GM12878 (cell line): ENCODE measurements at regions not wholly inside any gene's neighbourhood (a gene's known extent, or its start where the extent isn't known, plus 50 kb on each side); places are given as distances from the start of the nearest gene placed in this dataset.

Experiments
- ATAC-seq: fragments of 200-7000 bp; cut with Tn5 transposase; 3 replicates; pipeline ENCODE4 v1.9.1; 2020; ENCODE audit warnings: mild to moderate bottlenecking, moderate library complexity
- BruUV-seq: library from RNA; stranded (reverse); fragments of 400-500 nt; replicated peaks from 2 replicates; lab custom pipeline; 2021; lab: Mats Ljungman, UMichigan
- CTCF ChIA-PET: fragments of 300-600 bp; sonication (Branson Sonifier 250); formaldehyde crosslinking; extraction: SDS; loops from one replicate; lab custom pipeline; 2021; ENCODE audit warnings: inconsistent platforms; lab: Yijun Ruan, JAX
- POLR2A ChIA-PET: fragments of 350-600 bp; formaldehyde crosslinking; extraction: SDS; loops from one replicate; lab custom pipeline; 2021; ENCODE audit warnings: inconsistent platforms; lab: Charles Lee
- RAD21 ChIA-PET: fragments of 300-600 bp; sonication (Branson Sonifier 250); formaldehyde crosslinking; loops from one replicate; lab custom pipeline; 2023; ENCODE audit warnings: antibody characterized with exemption; ENCODE audit not compliant: unreplicated experiment; lab: Charles Lee
- SMC1A ChIA-PET: fragments of 300-600 bp; sonication (Branson Sonifier 250); formaldehyde crosslinking; loops from one replicate; lab custom pipeline; 2023; ENCODE audit not compliant: unreplicated experiment, uncharacterized antibody; lab: Charles Lee
- DNase-seq: peaks from one replicate; pipeline ENCODE4 v3.0.0-alpha.2; 2011; ENCODE audit warnings: low read depth, low spot score
- FAIRE-seq: peaks from 3 replicates; lab custom pipeline; 2011; peaks lifted over from hg19 to GRCh38; lab: Jason Lieb, UNC
- H2AFZ ChIP-seq: 2 replicates; pipeline ENCODE4 v1.6.0; 2011; ENCODE audit warnings: low read depth, low read length, control low read depth; ENCODE audit not compliant: control insufficient read depth
- H3K27ac ChIP-seq: 2 replicates; pipeline ENCODE4 v1.5.1; 2011; ENCODE audit warnings: control low read depth; ENCODE audit not compliant: control insufficient read depth, insufficient read depth
- H3K27me3 ChIP-seq, 2 experiments: replicated peaks in 1 of 2; 2 replicates each; pipeline versions ENCODE4 v1.6.0 to v1.6.1; 2011; ENCODE audit warnings: low read length in 1 of 2; ENCODE audit not compliant: control insufficient read depth in 2 of 2, insufficient read depth in 2 of 2
- H3K36me3 ChIP-seq, 2 experiments: 2 replicates each; pipeline ENCODE4 v1.5.1; 2011; ENCODE audit warnings: low read length in 1 of 2; ENCODE audit not compliant: control insufficient read depth in 2 of 2, insufficient read depth in 2 of 2
- H3K4me1 ChIP-seq: 2 replicates; pipeline ENCODE4 v1.6.1; 2011; ENCODE audit warnings: mild to moderate bottlenecking, low read length, moderate library complexity, mixed read lengths; ENCODE audit not compliant: control insufficient read depth, insufficient read depth
- H3K4me2 ChIP-seq: 2 replicates; pipeline ENCODE4 v1.6.0; 2011; ENCODE audit warnings: control low read depth; ENCODE audit not compliant: control insufficient read depth, insufficient read depth
- H3K4me3 ChIP-seq: fragments of 200-600 bp; sonication (generic); 2 replicates; pipeline ENCODE4 v1.5.1; 2016
- H3K79me2 ChIP-seq: 2 replicates; pipeline ENCODE4 v1.6.0; 2011; ENCODE audit warnings: low read length; ENCODE audit not compliant: control insufficient read depth, insufficient read depth
- H3K9ac ChIP-seq: 2 replicates; pipeline ENCODE4 v1.8.0; 2011; ENCODE audit warnings: low read length, control low read depth, mixed read lengths; ENCODE audit not compliant: control insufficient read depth, insufficient read depth
- H3K9me3 ChIP-seq: replicated peaks from 3 replicates; pipeline ENCODE4 v1.5.1; 2011; ENCODE audit warnings: mild to moderate bottlenecking, low read length; ENCODE audit not compliant: control insufficient read depth, insufficient read depth
- H4K20me1 ChIP-seq: 2 replicates; pipeline ENCODE4 v1.6.0; 2011; ENCODE audit not compliant: control insufficient read depth, insufficient read depth
- BMI1 ChIP-seq: fragments of 450-650 bp; IDR thresholded peaks from 2 replicates; pipeline ENCODE4 v1.6.1; 2016; ENCODE audit warnings: mild to moderate bottlenecking, moderate library complexity, borderline replicate concordance
- DPF2 ChIP-seq: fragments of 450-650 bp; IDR thresholded peaks from 2 replicates; pipeline ENCODE4 v1.6.1; 2017; ENCODE audit warnings: mild to moderate bottlenecking
- EED ChIP-seq: sonication (generic); IDR thresholded peaks from 2 replicates; pipeline ENCODE4 v1.6.1; 2016; ENCODE audit warnings: antibody characterized with exemption, low read depth
- HDGF ChIP-seq: fragments of 450-650 bp; IDR thresholded peaks from 2 replicates; pipeline ENCODE4 v1.6.1; 2016; ENCODE audit warnings: antibody characterized with exemption
- MXI1 ChIP-seq: fragments of 150-350 bp; IDR thresholded peaks from 2 replicates; pipeline ENCODE4 v1.6.1; 2011; ENCODE audit warnings: low read depth, mild to moderate bottlenecking, inconsistent platforms, low read length, improper control_type of control experiment
- NBN ChIP-seq: fragments of 450-650 bp; IDR thresholded peaks from 2 replicates; pipeline ENCODE4 v1.6.1; 2016
- RBBP5 ChIP-seq: fragments of 200-600 bp; sonication (generic); conservative IDR thresholded peaks from 2 replicates; pipeline ENCODE4 v1.6.1; 2016
- SMAD1 ChIP-seq: fragments of 450-650 bp; IDR thresholded peaks from 2 replicates; pipeline ENCODE4 v1.6.1; 2018; ENCODE audit warnings: mild to moderate bottlenecking, low read depth; ENCODE audit not compliant: partially characterized antibody
- SMAD5 ChIP-seq: IDR thresholded peaks from 2 replicates; pipeline ENCODE4 v1.6.1; 2016; ENCODE audit warnings: antibody characterized with exemption, low read depth
- SP1 ChIP-seq: IDR thresholded peaks from one replicate; pipeline ENCODE4 v1.6.1; 2011; ENCODE audit warnings: low read depth, low read length
- SPI1 ChIP-seq: IDR thresholded peaks from 2 replicates; pipeline ENCODE4 v1.6.1; 2011; ENCODE audit warnings: low read depth, mild to moderate bottlenecking, low read length, moderate library complexity, borderline replicate concordance; ENCODE audit not compliant: insufficient read depth
- SRF ChIP-seq, 2 experiments: IDR thresholded peaks; 2 replicates each; pipeline ENCODE4 v1.6.1; 2011; ENCODE audit warnings: low read depth in 2 of 2, low read length in 2 of 2, mild to moderate bottlenecking in 1 of 2, moderate library complexity in 1 of 2
- ZZZ3 ChIP-seq: IDR thresholded peaks from 2 replicates; pipeline ENCODE4 v1.6.1; 2011; ENCODE audit warnings: low read depth; ENCODE audit not compliant: control insufficient read depth, insufficient read length
- WGBS: methylation state at CpG from one replicate; pipeline ENCODE4 v1.1.6; 2016; ENCODE audit warnings: low lambda C conversion rate; ENCODE audit not compliant: insufficient replicate concordance, insufficient coverage; ENCODE audit errors: missing lambda C conversion rate; 5-methylcytosine and 5-hydroxymethylcytosine counted together
- in situ Hi-C: fragments of 300-500 bp; cut with MboI; formaldehyde crosslinking; loops from 9 replicates; pipeline ENCODE4 v1.14.3; 2018; ENCODE audit warnings: mixed read lengths
- intact Hi-C: fragments of 100-400 bp; cut with micrococcal nuclease; formaldehyde crosslinking; loops from one replicate; pipeline ENCODE4 v1.14.2; 2022; ENCODE audit not compliant: unreplicated experiment
- TF ChIP-seq, protein P1 (sequence below): IDR thresholded peaks from 2 replicates; pipeline ENCODE4 v1.6.1; 2012; ENCODE audit warnings: low read depth, low read length, improper control_type of control experiment

DNA sequence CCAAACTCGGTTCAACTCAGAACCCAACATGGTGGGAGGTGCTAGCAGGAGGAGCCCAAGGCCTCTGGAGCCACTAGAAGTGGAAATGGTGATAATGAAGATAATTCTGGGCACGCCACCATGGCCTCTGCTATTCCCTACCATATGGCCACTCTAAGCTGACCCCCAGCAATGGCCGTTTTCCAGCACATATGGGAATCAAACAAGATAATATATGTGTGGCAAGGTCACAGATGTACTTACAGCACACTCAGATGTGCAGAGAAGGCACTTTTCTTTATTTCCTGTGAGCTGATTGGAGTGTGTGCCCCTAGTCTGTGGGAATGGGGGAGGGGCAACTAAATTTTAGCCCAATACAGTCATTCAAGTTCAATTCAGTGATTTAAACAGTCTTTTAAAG is 153.4 kb upstream of the LRFN2 start:
- ChIA-PET SMC1A (no interaction called here), POLR2A (no interaction called here), CTCF (no interaction called here), RAD21 (no interaction called here)
- TF ChIP-seq SP1 (no peak), ZZZ3 (no peak), EED (no peak), BMI1 (no peak), HDGF (no peak), SMAD5 (no peak), NBN (no peak), SRF (IDR thresholded peaks at IDR 0.05; ENCODE audit: low read depth in 2 of 2, low read length in 2 of 2) (no peak), DPF2 (no peak), SPI1 (no peak), SMAD1 (no peak), RBBP5 (no peak), MXI1 (no peak)
- TF ChIP-seq, protein P1, sequence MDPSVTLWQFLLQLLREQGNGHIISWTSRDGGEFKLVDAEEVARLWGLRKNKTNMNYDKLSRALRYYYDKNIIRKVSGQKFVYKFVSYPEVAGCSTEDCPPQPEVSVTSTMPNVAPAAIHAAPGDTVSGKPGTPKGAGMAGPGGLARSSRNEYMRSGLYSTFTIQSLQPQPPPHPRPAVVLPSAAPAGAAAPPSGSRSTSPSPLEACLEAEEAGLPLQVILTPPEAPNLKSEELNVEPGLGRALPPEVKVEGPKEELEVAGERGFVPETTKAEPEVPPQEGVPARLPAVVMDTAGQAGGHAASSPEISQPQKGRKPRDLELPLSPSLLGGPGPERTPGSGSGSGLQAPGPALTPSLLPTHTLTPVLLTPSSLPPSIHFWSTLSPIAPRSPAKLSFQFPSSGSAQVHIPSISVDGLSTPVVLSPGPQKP, result no peak
- no peaks in the 10 kb centered on the region for H3K9me3 ChIP-seq
- no peak for ATAC-seq
- H3K36me3 ChIP-seq, result no peaks in the 10 kb centered on the region
- BruUV-seq, result no TSS peak
- no peaks in the 10 kb centered on the region for H3K4me1 ChIP-seq
- H3K79me2 ChIP-seq, result no peaks in the 10 kb centered on the region
- in situ Hi-C loops, result no loop called here
- no peak for FAIRE-seq
- no peak for DNase-seq
- H2AFZ ChIP-seq, result no peak overlapping the region
- 0% methylated on average over 3 of the region's 3 CpGs for whole genome bisulfite sequencing
- no peaks in the 10 kb centered on the region for H4K20me1 ChIP-seq
- intact Hi-C loops, result no loop called here
- H3K27me3 ChIP-seq, result no peaks in the 10 kb centered on the region; a peak in 3 of 4 replicates
- no peak overlapping the region for H3K9ac ChIP-seq
- H3K4me3 ChIP-seq, result no peak overlapping the region
- no peak overlapping the region for H3K4me2 ChIP-seq
- no peak overlapping the region for H3K27ac ChIP-seq
